Skeletal muscle tissue (tissue), 4 donors: ENCODE measurements at regions not wholly inside any gene's neighbourhood (a gene's known extent, or its start where the extent isn't known, plus 50 kb on each side); places are given as distances from the start of the nearest gene placed in this dataset. TPM values are rescaled to one million over a fixed set of nuclear protein-coding genes. Genes with fewer than 3 reads are reported as not detected.

Experiments
- H3K27ac ChIP-seq: one replicate; pipeline ENCODE4 v1.7.0; 2013; ENCODE audit warnings: mild to moderate bottlenecking, low read depth, low read length, inconsistent platforms
- H3K27me3 ChIP-seq, 3 donors: one replicate each; pipeline ENCODE4 v1.7.0; 2013; ENCODE audit warnings: low read length in 3 of 3; ENCODE audit not compliant: control insufficient read depth in 3 of 3, insufficient read depth in 3 of 3
- H3K36me3 ChIP-seq, 3 donors: one replicate each; pipeline ENCODE4 v1.7.0; 2013; ENCODE audit warnings: low read length in 3 of 3; ENCODE audit not compliant: control insufficient read depth in 3 of 3, insufficient read depth in 3 of 3
- H3K4me1 ChIP-seq, 3 donors: one replicate each; pipeline ENCODE4 v1.7.0; 2013; ENCODE audit warnings: low read length in 3 of 3, mild to moderate bottlenecking in 3 of 3; ENCODE audit not compliant: control insufficient read depth in 3 of 3, insufficient read depth in 3 of 3
- H3K4me3 ChIP-seq, 3 donors: one replicate each; pipeline ENCODE4 v1.7.0; 2013; ENCODE audit warnings: low read length in 3 of 3
- H3K9ac ChIP-seq, 3 donors: one replicate each; pipeline ENCODE4 v1.7.0; 2013; ENCODE audit warnings: low read length in 3 of 3, mild to moderate bottlenecking in 3 of 3, moderate library complexity in 2 of 3, low read depth in 1 of 3
- H3K9me3 ChIP-seq, 3 donors: one replicate each; pipeline ENCODE4 v1.7.0; 2013; ENCODE audit warnings: low read length in 3 of 3; ENCODE audit not compliant: control insufficient read depth in 3 of 3
- small RNA-seq: library from RNA; depleted of rRNA; stranded (forward); fragments of <200 nt; gene quantifications from one replicate; pipeline ENCODE3, GENCODE V24; 2014
- donor health status: Osteomylitis.

DNA sequence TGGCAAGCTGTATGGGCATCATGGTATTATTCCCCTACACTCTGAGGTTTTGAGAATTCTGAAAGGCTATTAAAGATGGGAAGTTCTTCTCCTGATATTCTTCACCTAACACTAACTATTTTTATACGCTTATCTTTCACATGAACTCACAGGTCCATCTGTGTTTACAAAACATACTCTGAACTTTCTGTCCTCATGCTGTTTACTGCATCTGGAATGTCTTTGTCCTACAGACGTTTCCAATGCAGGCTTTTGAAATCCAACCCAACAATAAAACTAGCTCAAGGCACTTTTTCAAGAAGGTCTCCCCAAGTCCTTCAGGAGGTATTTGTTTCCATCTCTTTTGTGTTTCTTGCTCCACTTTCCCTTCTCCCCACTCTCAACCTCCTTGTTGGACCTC, 60.5 kb upstream of the MLIP start:
- no peaks in the 10 kb centered on the region for H3K27me3 ChIP-seq
- H3K9ac ChIP-seq = no peak overlapping the region
- no peaks in the 10 kb centered on the region for H3K9me3 ChIP-seq
- no peaks in the 10 kb centered on the region for H3K36me3 ChIP-seq
- H3K4me1 ChIP-seq = peaks cover 11 to 27% (median 23%) of the 10 kb centered on the region in 3 donors
- peak overlapping the region; percentile 46 for H3K27ac ChIP-seq
- H3K4me3 ChIP-seq = no peak overlapping the region

DNA sequence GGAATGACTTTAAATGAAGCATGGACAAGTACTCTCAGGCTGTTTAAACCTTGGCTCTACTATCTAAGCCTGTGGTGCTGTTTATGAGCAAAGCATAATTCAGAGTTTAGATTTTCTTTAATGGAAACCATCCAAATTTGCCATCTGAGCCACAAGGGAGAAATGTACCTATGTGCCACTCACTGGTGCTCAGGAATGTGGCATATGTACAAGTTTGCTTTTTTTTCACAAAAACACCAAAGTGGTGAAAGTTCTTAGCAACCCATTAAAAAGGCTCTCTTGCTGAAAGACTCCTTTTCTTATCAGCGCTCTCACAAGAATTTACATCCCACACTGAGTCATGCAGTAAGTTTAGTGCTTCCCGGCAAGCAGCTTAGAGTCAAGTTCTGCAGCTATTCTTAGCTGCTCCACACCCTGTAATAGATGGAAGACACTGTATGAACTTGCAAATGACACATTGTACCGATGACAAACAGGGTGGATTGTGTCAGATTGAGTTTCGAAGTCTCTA, 57.3 kb upstream of the MLIP start:
- Histone ChIP-seq H3K4me3 (peak overlapping the region; percentile 24 to 68 (median 53)), H3K9ac (peak overlapping the region; percentile 58 to 69 (median 62)), H3K9me3 (no peaks in the 10 kb centered on the region), H3K27me3 (no peaks in the 10 kb centered on the region), H3K4me1 (peaks cover 18 to 45% (median 31%) of the 10 kb centered on the region in 3 donors), H3K36me3 (no peaks in the 10 kb centered on the region), H3K27ac (peak overlapping the region; percentile 88)

- no peaks in the 10 kb centered on the region for H3K27me3 ChIP-seq
- H3K4me1 ChIP-seq = peaks cover 22 to 48% (median 28%) of the 10 kb centered on the region in 3 donors
- no peaks in the 10 kb centered on the region for H3K36me3 ChIP-seq
- H3K4me3 ChIP-seq = peak overlapping the region in 1 of 3 donors; percentile 39
- H3K9ac ChIP-seq = peak overlapping the region in 1 of 3 donors; percentile 57
- peak overlapping the region; percentile 15 for H3K27ac ChIP-seq
- H3K9me3 ChIP-seq = no peaks in the 10 kb centered on the region
Measured at GRCh38 chr6:54056105-54056504, 55.1 kb upstream of the MLIP start.

- H3K9me3 ChIP-seq = no peaks in the 10 kb centered on the region
- peaks cover 20 to 47% (median 27%) of the 10 kb centered on the region in 3 donors for H3K4me1 ChIP-seq
Measured at GRCh38 chr6:54057058-54057457, 54.2 kb upstream of the MLIP start.

DNA sequence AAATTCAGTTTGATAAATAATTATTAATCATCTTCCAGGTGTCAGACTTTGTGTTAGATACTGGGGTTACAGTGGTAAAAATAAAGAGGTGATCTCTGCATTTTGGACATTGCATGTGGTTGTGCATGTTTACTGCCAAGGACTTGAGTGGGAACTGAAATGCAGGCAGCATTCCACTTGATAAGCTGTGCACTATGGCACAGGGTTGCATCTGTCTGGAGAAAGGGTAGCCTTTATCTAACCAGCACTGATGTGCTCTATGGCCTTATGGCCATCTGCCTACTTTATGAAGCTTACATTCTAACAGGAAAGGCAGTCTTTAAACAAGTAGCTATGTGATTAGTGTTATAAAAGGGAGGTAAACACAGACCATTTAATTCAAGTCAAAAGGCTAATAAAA, 53.0 kb upstream of the MLIP start:
- Histone ChIP-seq H3K9me3 (no peaks in the 10 kb centered on the region), H3K4me1 (peaks cover 20 to 44% (median 25%) of the 10 kb centered on the region in 3 donors), H3K4me3 (peak overlapping the region in 1 of 3 donors; percentile 22), H3K27me3 (no peaks in the 10 kb centered on the region), H3K9ac (peak overlapping the region in 1 of 3 donors; percentile 38), H3K27ac (peak overlapping the region; percentile 8), H3K36me3 (no peaks in the 10 kb centered on the region)

More at GRCh38 chr6:54057058-54057457, 54.2 kb upstream of the MLIP start:
- peak overlapping the region; percentile 8 for H3K27ac ChIP-seq
- no peaks in the 10 kb centered on the region for H3K36me3 ChIP-seq
- peak overlapping the region in 1 of 3 donors; percentile 27 for H3K9ac ChIP-seq
- H3K27me3 ChIP-seq = no peaks in the 10 kb centered on the region
- no peak overlapping the region for H3K4me3 ChIP-seq

DNA sequence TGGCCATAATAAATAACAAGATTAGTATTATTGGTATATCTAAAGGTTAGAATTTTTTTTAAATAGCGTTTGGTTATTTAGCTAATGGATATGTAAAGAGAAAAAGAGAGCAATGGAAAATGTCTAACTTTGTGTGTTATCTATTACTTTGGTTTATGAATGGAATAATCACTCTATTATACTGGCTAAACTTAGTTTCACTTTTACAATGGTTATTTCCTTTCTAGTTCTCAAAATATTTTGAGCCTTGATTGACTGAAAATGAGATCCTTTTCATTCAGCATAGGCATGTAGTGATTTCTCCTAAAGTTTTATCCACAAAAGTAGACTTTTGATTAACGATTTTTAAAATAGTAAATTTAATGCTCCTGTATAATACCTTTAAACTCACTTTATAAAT, 51.6 kb upstream of the MLIP start:
- no peaks in the 10 kb centered on the region for H3K36me3 ChIP-seq
- H3K4me3 ChIP-seq = peak overlapping the region in 2 of 3 donors; percentile 1 to 29
- no peaks in the 10 kb centered on the region for H3K27me3 ChIP-seq
- peaks cover 17 to 34% (median 25%) of the 10 kb centered on the region in 3 donors for H3K4me1 ChIP-seq
- H3K9ac ChIP-seq = no peak overlapping the region
- H3K27ac ChIP-seq = peak overlapping the region; percentile 8
- no peaks in the 10 kb centered on the region for H3K9me3 ChIP-seq

DNA sequence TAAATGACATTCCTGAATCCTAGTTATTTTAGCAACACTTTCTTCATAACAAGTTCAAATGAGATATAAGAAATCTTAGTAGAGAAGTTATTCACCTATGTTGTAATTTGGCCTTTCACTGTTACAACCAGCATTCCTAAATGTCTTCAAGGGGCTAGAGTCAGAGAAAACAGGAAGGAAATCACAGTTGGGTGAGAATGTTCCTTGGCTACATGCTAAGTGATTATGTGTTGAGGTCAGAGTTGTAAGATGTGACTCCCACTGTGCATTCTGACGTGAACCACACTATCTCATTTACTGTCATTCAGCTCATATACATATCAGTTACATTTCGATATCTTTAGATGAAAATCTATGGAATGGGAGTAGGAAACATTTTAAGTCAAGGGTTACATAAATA, 51.0 kb upstream of the MLIP start:
- Histone ChIP-seq H3K27ac (peak overlapping the region; percentile 8), H3K4me3 (no peak overlapping the region), H3K27me3 (no peaks in the 10 kb centered on the region), H3K9ac (no peak overlapping the region), H3K36me3 (no peaks in the 10 kb centered on the region), H3K9me3 (no peaks in the 10 kb centered on the region), H3K4me1 (peaks cover 17 to 34% (median 25%) of the 10 kb centered on the region in 3 donors)

Small RNAs in the stretch of these regions (small RNA-seq; reads per million reads assigned to genes)
- not detected for gene ERHP2
